HCT116 (cell line): ENCODE measurements at regions not wholly inside any gene's neighbourhood (a gene's known extent, or its start where the extent isn't known, plus 50 kb on each side); places are given as distances from the start of the nearest gene placed in this dataset.

ENCODE experiments used
- ATAC-seq: fragments of 200-7000 bp; cut with Tn5 transposase; 2 replicates; pipeline ENCODE4 v1.9.1; 2020; ENCODE audit warnings: mild to moderate bottlenecking, moderate library complexity
- BruUV-seq: library from RNA; stranded (reverse); fragments of 400-500 nt; replicated peaks from 2 replicates; lab custom pipeline; 2021; lab: Mats Ljungman, UMichigan
- CTCF ChIA-PET: fragments of 300-600 bp; sonication (Branson Sonifier 250); formaldehyde crosslinking; loops from one replicate; lab custom pipeline; 2021; ENCODE audit warnings: antibody characterized with exemption; lab: Charles Lee
- POLR2A ChIA-PET: fragments of 300-600, 350-600 bp; sonication (Branson Sonifier 250); formaldehyde crosslinking; loops from one replicate; lab custom pipeline; 2021; ENCODE audit warnings: antibody characterized with exemption; lab: Charles Lee
- RAD21 ChIA-PET, 2 experiments: fragments of 300-600 bp; sonication (Branson Sonifier 250); formaldehyde crosslinking; loops; one replicate each; lab custom pipeline; 2023; ENCODE audit warnings: low total read pairs in 2 of 2; ENCODE audit not compliant: uncharacterized antibody in 2 of 2, unreplicated experiment in 2 of 2, low non-redundant PET in 1 of 2; lab: Charles Lee
- DNase-seq: peaks from one replicate; pipeline ENCODE4 v3.0.0-alpha.2; 2010; ENCODE audit warnings: low read depth, low spot score
- H2AFZ ChIP-seq: fragments of 200-600 bp; shearing (Covaris generic), sonication (generic); 2 replicates; pipeline ENCODE4 v1.6.1; 2017; ENCODE audit warnings: low read depth, mixed run types, mixed read lengths, antibody characterized with exemption, low read length; ENCODE audit not compliant: poor library complexity, severe bottlenecking
- H3K27ac ChIP-seq: 2 replicates; pipeline ENCODE4 v1.5.1; 2012; ENCODE audit warnings: low read depth, low read length
- H3K27me3 ChIP-seq: fragments of 200-600 bp; sonication (generic); 2 replicates; pipeline ENCODE4 v1.6.1; 2016; ENCODE audit warnings: mixed run types, low read length, mixed read lengths; ENCODE audit not compliant: insufficient read depth
- H3K36me3 ChIP-seq, 2 experiments: fragments of 200-500 bp in 1 of 2; fragments of 200-600 bp in 1 of 2; sonication (Bioruptor generic) in 1 of 2; sonication (generic) in 1 of 2; 2 replicates each; pipeline versions ENCODE4 v1.5.1 to v1.6.1; 2014 to 2016; ENCODE audit warnings: low read length in 2 of 2, inconsistent platforms in 1 of 2, mixed read lengths in 1 of 2, mixed run types in 1 of 2; ENCODE audit not compliant: insufficient read depth in 2 of 2, control insufficient read depth in 1 of 2
- H3K4me1 ChIP-seq, 2 experiments: fragments of 200-600 bp in 1 of 2; sonication (generic) in 1 of 2; 2 replicates each; pipeline versions ENCODE4 v1.5.1 to v1.6.1; 2012 to 2017; ENCODE audit warnings: low read length in 2 of 2, inconsistent platforms in 1 of 2, mild to moderate bottlenecking in 1 of 2, mixed read lengths in 1 of 2, mixed run types in 1 of 2, moderate library complexity in 1 of 2; ENCODE audit not compliant: insufficient read depth in 2 of 2, control insufficient read depth in 1 of 2
- H3K4me2 ChIP-seq: fragments of 200-600 bp; sonication (generic); 2 replicates; pipeline ENCODE4 v1.6.1; 2017; ENCODE audit warnings: mixed run types, low read length, mixed read lengths
- H3K4me3 ChIP-seq, 2 experiments: fragments of 200-600 bp in 1 of 2; sonication (generic) in 1 of 2; replicated peaks in 1 of 2; 2 replicates each; pipeline ENCODE4 v1.5.1; 2011 to 2016; ENCODE audit warnings: low read length in 2 of 2, control low read depth in 1 of 2, low read depth in 1 of 2, mild to moderate bottlenecking in 1 of 2, mixed read lengths in 1 of 2, mixed run types in 1 of 2
- H3K79me2 ChIP-seq: fragments of 200-600 bp; sonication (generic); 2 replicates; pipeline ENCODE4 v1.6.1; 2017; ENCODE audit warnings: mild to moderate bottlenecking, mixed run types, low read length, moderate library complexity, mixed read lengths; ENCODE audit not compliant: insufficient read depth
- H3K9ac ChIP-seq: fragments of 200-600 bp; sonication (generic); 2 replicates; pipeline ENCODE4 v1.6.1; 2016; ENCODE audit warnings: low read length, mixed read lengths
- H3K9me2 ChIP-seq: fragments of 200-600 bp; sonication (generic), shearing (Covaris generic); 2 replicates; pipeline ENCODE4 v1.6.1; 2017; ENCODE audit warnings: mixed run types, mild to moderate bottlenecking, moderate library complexity; ENCODE audit not compliant: insufficient read depth
- H3K9me3 ChIP-seq, 2 experiments: fragments of 200-500 bp in 1 of 2; fragments of 200-600 bp in 1 of 2; sonication (Bioruptor generic) in 1 of 2; sonication (generic) in 1 of 2; 2 replicates each; pipeline ENCODE4 v1.6.1; 2014 to 2017; ENCODE audit warnings: low read length in 2 of 2, mixed read lengths in 2 of 2, inconsistent platforms in 1 of 2, low read depth in 1 of 2, mild to moderate bottlenecking in 1 of 2, mixed run types in 1 of 2, moderate library complexity in 1 of 2; ENCODE audit not compliant: control insufficient read depth in 1 of 2, insufficient read depth in 1 of 2
- H4K20me1 ChIP-seq: fragments of 200-600 bp; sonication (generic), shearing (Covaris generic); 2 replicates; pipeline ENCODE4 v1.6.1; 2017; ENCODE audit warnings: mixed run types, mild to moderate bottlenecking, moderate library complexity; ENCODE audit not compliant: insufficient read depth
- CEBPB ChIP-seq: IDR thresholded peaks from 2 replicates; pipeline ENCODE4 v1.6.1; 2012; ENCODE audit warnings: low read depth
- EZH2 ChIP-seq: fragments of 200-600 bp; sonication (generic); IDR thresholded peaks from 2 replicates; pipeline ENCODE4 v1.6.1; 2017; ENCODE audit warnings: antibody characterized with exemption, mixed run types
- EZH2phosphoT487 ChIP-seq: fragments of 200-600 bp; IDR thresholded peaks from 2 replicates; pipeline ENCODE4 v1.6.1; 2018; ENCODE audit warnings: antibody characterized with exemption, borderline replicate concordance
- FOSL1 ChIP-seq: IDR thresholded peaks from 2 replicates; pipeline ENCODE4 v1.6.1; 2012; ENCODE audit warnings: low read depth
- JUND ChIP-seq: IDR thresholded peaks from 2 replicates; pipeline ENCODE4 v1.6.1; 2012
- MAX ChIP-seq: IDR thresholded peaks from 2 replicates; pipeline ENCODE4 v1.6.1; 2012
- POLR2A ChIP-seq: IDR thresholded peaks from 2 replicates; pipeline ENCODE4 v1.7.0; 2011; ENCODE audit warnings: borderline replicate concordance; ENCODE audit not compliant: insufficient read depth, insufficient read length; ENCODE audit errors: extremely low read depth
- POLR2AphosphoS5 ChIP-seq: IDR thresholded peaks from 2 replicates; pipeline ENCODE4 v1.6.1; 2011; ENCODE audit warnings: mild to moderate bottlenecking, low read depth, low read length, moderate library complexity
- RAD21 ChIP-seq: IDR thresholded peaks from 2 replicates; pipeline ENCODE4 v1.6.1; 2012; ENCODE audit warnings: low read depth, mild to moderate bottlenecking
- REST ChIP-seq: IDR thresholded peaks from 2 replicates; pipeline ENCODE4 v1.6.1; 2012; ENCODE audit warnings: low read depth
- SP1 ChIP-seq: IDR thresholded peaks from 2 replicates; pipeline ENCODE4 v1.6.1; 2012; ENCODE audit warnings: low read depth
- SRF ChIP-seq: IDR thresholded peaks from 2 replicates; pipeline ENCODE4 v1.6.1; 2012; ENCODE audit warnings: low read depth
- YY1 ChIP-seq: IDR thresholded peaks from 2 replicates; pipeline ENCODE4 v1.6.1; 2011; ENCODE audit warnings: low read length, low read depth, moderate library complexity, mild to moderate bottlenecking; ENCODE audit not compliant: insufficient replicate concordance; ENCODE audit errors: extremely low read depth
- ZNF274 ChIP-seq: fragments of 200-500 bp; sonication (Bioruptor generic); IDR thresholded peaks from 2 replicates; pipeline ENCODE4 v1.6.1; 2014; ENCODE audit warnings: mild to moderate bottlenecking, low read depth, low read length, inconsistent platforms
- intact Hi-C: fragments of 100-400 bp; cut with micrococcal nuclease; formaldehyde crosslinking; loops from 2 replicates; pipeline ENCODE4 v1.10.0; 2022

- Histone ChIP-seq H3K9me2 (no peaks in the 10 kb centered on the region), H3K27me3 (no peaks in the 10 kb centered on the region), H3K79me2 (no peaks in the 10 kb centered on the region), H3K4me1 (no peaks in the 10 kb centered on the region), H3K9me3 (0 out of 4 replicates have a peak, but pooled peaks cover 0 to 10% of the 10 kb centered on the region in 2 experiments), H2AFZ (no peak overlapping the region), H3K4me3 (no peak overlapping the region), H4K20me1 (no peaks in the 10 kb centered on the region), H3K36me3 (no peaks in the 10 kb centered on the region), H3K4me2 (no peak overlapping the region), H3K27ac (no peak overlapping the region), H3K9ac (no peak overlapping the region)
- ChIA-PET RAD21 (no interaction called here), POLR2A (no interaction called here), CTCF (no interaction called here)
- intact Hi-C loops = no loop called here
- DNase-seq (no peak), ATAC-seq (no peak)
- no TSS peak for BruUV-seq
- TF ChIP-seq POLR2A (no peak), ZNF274 (no peak), POLR2AphosphoS5 (no peak), RAD21 (no peak), SP1 (no peak), SRF (no peak), MAX (no peak), YY1 (no peak), JUND (no peak), EZH2 (no peak), FOSL1 (no peak)
Observed at GRCh38 chr6:144678844-144679243, 393.7 kb downstream of the UTRN start.

DNA sequence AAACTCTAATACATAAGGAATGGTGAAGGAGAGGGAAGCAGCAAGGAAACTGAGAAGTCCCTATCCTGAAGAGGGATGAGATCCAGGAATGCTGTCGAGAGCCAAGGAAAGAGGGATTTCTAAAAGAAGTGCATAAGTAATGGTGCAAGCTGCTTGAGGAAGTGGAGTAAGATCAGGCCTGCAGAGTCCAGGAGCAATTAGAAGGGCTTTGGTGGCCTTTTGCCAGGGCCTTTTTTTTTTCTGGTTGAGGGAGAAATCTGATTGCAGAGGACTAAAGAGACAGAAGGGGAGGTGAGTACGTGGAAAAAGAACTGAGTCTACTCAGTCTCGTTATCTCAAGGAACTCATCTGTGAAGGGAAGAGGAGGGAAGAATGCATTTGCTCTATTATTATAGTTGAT, 396.2 kb downstream of the UTRN start:
- Histone ChIP-seq H4K20me1 (no peaks in the 10 kb centered on the region), H3K36me3 (peaks cover 0 to 4% of the 10 kb centered on the region in 2 experiments; a peak in 1 of 4 replicates), H3K4me2 (no peak overlapping the region), H3K27me3 (no peaks in the 10 kb centered on the region), H3K27ac (no peak overlapping the region)
- no TSS peak for BruUV-seq
- CTCF ChIA-PET = no interaction called here
- POLR2A ChIA-PET = no interaction called here
- no peak for TF ChIP-seq SP1
- no peak for TF ChIP-seq POLR2AphosphoS5
- TF ChIP-seq REST = no peak
- TF ChIP-seq EZH2 = no peak
- no peak for TF ChIP-seq JUND
- no peak for TF ChIP-seq EZH2phosphoT487
- no peak for TF ChIP-seq CEBPB
- TF ChIP-seq YY1 = no peak
- TF ChIP-seq, all 23 proteins: peak for 0
- RAD21 ChIA-PET = no interaction called here
- no peak for ATAC-seq
- Histone ChIP-seq H3K79me2 (no peaks in the 10 kb centered on the region), H3K9me2 (no peaks in the 10 kb centered on the region), H3K9me3 (no peaks in the 10 kb centered on the region), H2AFZ (no peak overlapping the region), H3K4me3 (no peak overlapping the region), H3K4me1 (no peaks in the 10 kb centered on the region), H3K9ac (no peak overlapping the region)
- intact Hi-C loops = no loop called here
- DNase-seq = no peak
